Memory B cell (primary cell): ENCODE measurements at regions not wholly inside any gene's neighbourhood (a gene's known extent, or its start where the extent isn't known, plus 50 kb on each side); places are given as distances from the start of the nearest gene placed in this dataset.

Source experiments
- ATAC-seq: fragments of 150-1000 bp; cut with Tn5 transposase; 2 replicates; pipeline ENCODE4 v1.10.0; 2021; ENCODE audit warnings: low read depth, mild to moderate bottlenecking, moderate library complexity
- DNase-seq, 2 donors: peaks; one replicate each; pipeline ENCODE4 v3.0.0; 2022; ENCODE audit warnings: low spot score in 2 of 2
- H3K27ac Mint-ChIP-seq: one replicate; pipeline ENCODE4 v1.8.0; 2022; ENCODE audit warnings: mild to moderate bottlenecking, moderate library complexity, mixed read lengths
- H3K27me3 Mint-ChIP-seq: one replicate; pipeline ENCODE4 v1.8.0; 2022; ENCODE audit warnings: mixed read lengths
- H3K36me3 Mint-ChIP-seq: one replicate; pipeline ENCODE4 v1.8.0; 2022; ENCODE audit warnings: mild to moderate bottlenecking, mixed read lengths
- H3K4me1 Mint-ChIP-seq: one replicate; pipeline ENCODE4 v1.8.0; 2022; ENCODE audit warnings: mixed read lengths
- H3K4me3 Mint-ChIP-seq: one replicate; pipeline ENCODE4 v1.8.0; 2022; ENCODE audit warnings: mild to moderate bottlenecking, moderate library complexity, mixed read lengths
- H3K9me3 Mint-ChIP-seq: one replicate; pipeline ENCODE4 v1.8.0; 2022; ENCODE audit warnings: mixed read lengths

- no peaks in the 10 kb centered on the region for H3K36me3 Mint-ChIP-seq
- H3K4me1 Mint-ChIP-seq = no peaks in the 10 kb centered on the region
- H3K27ac Mint-ChIP-seq = no peak overlapping the region
- ATAC-seq = no peak
- H3K4me3 Mint-ChIP-seq = no peak overlapping the region
- no peak for DNase-seq
- no peaks in the 10 kb centered on the region for H3K9me3 Mint-ChIP-seq
- peaks cover 15% of the 10 kb centered on the region for H3K27me3 Mint-ChIP-seq
Observed at GRCh38 chr12:11946161-11946560, 124.6 kb upstream of the BCL2L14 start.

- H3K9me3 Mint-ChIP-seq = no peaks in the 10 kb centered on the region
- no peak overlapping the region for H3K4me3 Mint-ChIP-seq
- H3K4me1 Mint-ChIP-seq = no peaks in the 10 kb centered on the region
- DNase-seq (no peak), ATAC-seq (no peak)
- H3K27me3 Mint-ChIP-seq = peaks cover 15% of the 10 kb centered on the region
- no peak overlapping the region for H3K27ac Mint-ChIP-seq
- no peaks in the 10 kb centered on the region for H3K36me3 Mint-ChIP-seq
Observed at GRCh38 chr12:11947213-11947612, 123.5 kb upstream of the BCL2L14 start.

GRCh38 chr12:11949738-11950411, 120.9 kb upstream of the BCL2L14 start:
- Mint-ChIP-seq H3K27ac (no peak overlapping the region), H3K9me3 (no peaks in the 10 kb centered on the region), H3K4me3 (no peak overlapping the region), H3K36me3 (no peaks in the 10 kb centered on the region), H3K4me1 (no peaks in the 10 kb centered on the region), H3K27me3 (peaks cover 14% of the 10 kb centered on the region)
- ATAC-seq (no peak), DNase-seq (no peak)

GRCh38 chr12:11951209-11951608, 119.5 kb upstream of the BCL2L14 start:
- H3K36me3 Mint-ChIP-seq = no peaks in the 10 kb centered on the region
- no peak for ATAC-seq
- H3K27ac Mint-ChIP-seq = no peak overlapping the region
- no peaks in the 10 kb centered on the region for H3K9me3 Mint-ChIP-seq
- no peaks in the 10 kb centered on the region for H3K4me1 Mint-ChIP-seq
- no peak for DNase-seq
- H3K4me3 Mint-ChIP-seq = no peak overlapping the region
- peaks cover 9% of the 10 kb centered on the region for H3K27me3 Mint-ChIP-seq

- H3K9me3 Mint-ChIP-seq = no peaks in the 10 kb centered on the region
- DNase-seq (no peak), ATAC-seq (no peak)
- peaks cover 2% of the 10 kb centered on the region for H3K4me1 Mint-ChIP-seq
- H3K27ac Mint-ChIP-seq = no peak overlapping the region
- H3K4me3 Mint-ChIP-seq = no peak overlapping the region
- H3K27me3 Mint-ChIP-seq = peaks cover 14% of the 10 kb centered on the region
- no peaks in the 10 kb centered on the region for H3K36me3 Mint-ChIP-seq
Observed at GRCh38 chr12:11953523-11953922, 117.2 kb upstream of the BCL2L14 start.

GRCh38 chr12:11954181-11954580, 116.6 kb upstream of the BCL2L14 start:
- DNase-seq = no peak
- Mint-ChIP-seq H3K27ac (no peak overlapping the region), H3K4me1 (peaks cover 2% of the 10 kb centered on the region), H3K4me3 (no peak overlapping the region), H3K27me3 (peaks cover 9% of the 10 kb centered on the region), H3K9me3 (no peaks in the 10 kb centered on the region), H3K36me3 (no peaks in the 10 kb centered on the region)
- ATAC-seq = no peak

- Mint-ChIP-seq H3K9me3 (no peaks in the 10 kb centered on the region), H3K4me1 (peaks cover 2% of the 10 kb centered on the region), H3K27me3 (peaks cover 7% of the 10 kb centered on the region), H3K36me3 (no peaks in the 10 kb centered on the region), H3K27ac (no peak overlapping the region), H3K4me3 (no peak overlapping the region)
- DNase-seq (no peak), ATAC-seq (no peak)
Observed at GRCh38 chr12:11958221-11959091, 112.3 kb upstream of the BCL2L14 start.

- Mint-ChIP-seq H3K4me1 (peaks cover 2% of the 10 kb centered on the region), H3K9me3 (no peaks in the 10 kb centered on the region), H3K4me3 (no peak overlapping the region), H3K36me3 (no peaks in the 10 kb centered on the region), H3K27ac (no peak overlapping the region), H3K27me3 (peaks cover 7% of the 10 kb centered on the region)
- ATAC-seq (no peak), DNase-seq (no peak)
Observed at GRCh38 chr12:11959117-11959823, 111.5 kb upstream of the BCL2L14 start.

GRCh38 chr12:11960646-11961045, 110.1 kb upstream of the BCL2L14 start:
- Mint-ChIP-seq H3K27ac (no peak overlapping the region), H3K4me3 (no peak overlapping the region), H3K4me1 (peaks cover 2% of the 10 kb centered on the region), H3K36me3 (peaks cover 3% of the 10 kb centered on the region), H3K27me3 (peaks cover 7% of the 10 kb centered on the region), H3K9me3 (peaks cover 2% of the 10 kb centered on the region)
- no peak for DNase-seq
- no peak for ATAC-seq

- H3K27ac Mint-ChIP-seq = no peak overlapping the region
- no peak for ATAC-seq
- DNase-seq = no peak
- no peak overlapping the region for H3K4me3 Mint-ChIP-seq
- H3K27me3 Mint-ChIP-seq = peaks cover 4% of the 10 kb centered on the region
- H3K4me1 Mint-ChIP-seq = peaks cover 2% of the 10 kb centered on the region
- peaks cover 2% of the 10 kb centered on the region for H3K9me3 Mint-ChIP-seq
- H3K36me3 Mint-ChIP-seq = peaks cover 3% of the 10 kb centered on the region
Observed at GRCh38 chr12:11961686-11962085, 109.1 kb upstream of the BCL2L14 start.

GRCh38 chr12:11962860-11963259, 107.9 kb upstream of the BCL2L14 start:
- Mint-ChIP-seq H3K36me3 (peaks cover 3% of the 10 kb centered on the region), H3K9me3 (peaks cover 2% of the 10 kb centered on the region), H3K27ac (no peak overlapping the region), H3K4me1 (peaks cover 2% of the 10 kb centered on the region), H3K27me3 (peaks cover 4% of the 10 kb centered on the region), H3K4me3 (no peak overlapping the region)
- ATAC-seq (no peak), DNase-seq (no peak)

GRCh38 chr12:11963841-11964471, 106.8 kb upstream of the BCL2L14 start:
- Mint-ChIP-seq H3K9me3 (peaks cover 2% of the 10 kb centered on the region), H3K4me1 (no peaks in the 10 kb centered on the region), H3K27ac (no peak overlapping the region), H3K36me3 (peaks cover 3% of the 10 kb centered on the region), H3K4me3 (no peak overlapping the region), H3K27me3 (no peaks in the 10 kb centered on the region)
- ATAC-seq = no peak
- no peak for DNase-seq

GRCh38 chr12:11965258-11965910, 105.4 kb upstream of the BCL2L14 start:
- H3K36me3 Mint-ChIP-seq = peaks cover 3% of the 10 kb centered on the region
- no peaks in the 10 kb centered on the region for H3K4me1 Mint-ChIP-seq
- ATAC-seq (no peak), DNase-seq (no peak)
- H3K27me3 Mint-ChIP-seq = peaks cover 1% of the 10 kb centered on the region
- H3K27ac Mint-ChIP-seq = no peak overlapping the region
- no peak overlapping the region for H3K4me3 Mint-ChIP-seq
- peaks cover 2% of the 10 kb centered on the region for H3K9me3 Mint-ChIP-seq
